HCT116 (cell line): ENCODE measurements at regions not wholly inside any gene's neighbourhood (a gene's known extent, or its start where the extent isn't known, plus 50 kb on each side); places are given as distances from the start of the nearest gene placed in this dataset.

Source experiments
- ATAC-seq: fragments of 200-7000 bp; cut with Tn5 transposase; 2 replicates; pipeline ENCODE4 v1.9.1; 2020; ENCODE audit warnings: mild to moderate bottlenecking, moderate library complexity
- BruUV-seq: library from RNA; stranded (reverse); fragments of 400-500 nt; replicated peaks from 2 replicates; lab custom pipeline; 2021; lab: Mats Ljungman, UMichigan
- CTCF ChIA-PET: fragments of 300-600 bp; sonication (Branson Sonifier 250); formaldehyde crosslinking; loops from one replicate; lab custom pipeline; 2021; ENCODE audit warnings: antibody characterized with exemption; lab: Charles Lee
- POLR2A ChIA-PET: fragments of 300-600, 350-600 bp; sonication (Branson Sonifier 250); formaldehyde crosslinking; loops from one replicate; lab custom pipeline; 2021; ENCODE audit warnings: antibody characterized with exemption; lab: Charles Lee
- RAD21 ChIA-PET, 2 experiments: fragments of 300-600 bp; sonication (Branson Sonifier 250); formaldehyde crosslinking; loops; one replicate each; lab custom pipeline; 2023; ENCODE audit warnings: low total read pairs in 2 of 2; ENCODE audit not compliant: uncharacterized antibody in 2 of 2, unreplicated experiment in 2 of 2, low non-redundant PET in 1 of 2; lab: Charles Lee
- DNase-seq: peaks from one replicate; pipeline ENCODE4 v3.0.0-alpha.2; 2010; ENCODE audit warnings: low read depth, low spot score
- H2AFZ ChIP-seq: fragments of 200-600 bp; shearing (Covaris generic), sonication (generic); 2 replicates; pipeline ENCODE4 v1.6.1; 2017; ENCODE audit warnings: low read depth, mixed run types, mixed read lengths, antibody characterized with exemption, low read length; ENCODE audit not compliant: poor library complexity, severe bottlenecking
- H3K27ac ChIP-seq: 2 replicates; pipeline ENCODE4 v1.5.1; 2012; ENCODE audit warnings: low read depth, low read length
- H3K27me3 ChIP-seq: fragments of 200-600 bp; sonication (generic); 2 replicates; pipeline ENCODE4 v1.6.1; 2016; ENCODE audit warnings: mixed run types, low read length, mixed read lengths; ENCODE audit not compliant: insufficient read depth
- H3K36me3 ChIP-seq, 2 experiments: fragments of 200-500 bp in 1 of 2; fragments of 200-600 bp in 1 of 2; sonication (Bioruptor generic) in 1 of 2; sonication (generic) in 1 of 2; 2 replicates each; pipeline versions ENCODE4 v1.5.1 to v1.6.1; 2014 to 2016; ENCODE audit warnings: low read length in 2 of 2, inconsistent platforms in 1 of 2, mixed read lengths in 1 of 2, mixed run types in 1 of 2; ENCODE audit not compliant: insufficient read depth in 2 of 2, control insufficient read depth in 1 of 2
- H3K4me1 ChIP-seq, 2 experiments: fragments of 200-600 bp in 1 of 2; sonication (generic) in 1 of 2; 2 replicates each; pipeline versions ENCODE4 v1.5.1 to v1.6.1; 2012 to 2017; ENCODE audit warnings: low read length in 2 of 2, inconsistent platforms in 1 of 2, mild to moderate bottlenecking in 1 of 2, mixed read lengths in 1 of 2, mixed run types in 1 of 2, moderate library complexity in 1 of 2; ENCODE audit not compliant: insufficient read depth in 2 of 2, control insufficient read depth in 1 of 2
- H3K4me2 ChIP-seq: fragments of 200-600 bp; sonication (generic); 2 replicates; pipeline ENCODE4 v1.6.1; 2017; ENCODE audit warnings: mixed run types, low read length, mixed read lengths
- H3K4me3 ChIP-seq, 2 experiments: fragments of 200-600 bp in 1 of 2; sonication (generic) in 1 of 2; replicated peaks in 1 of 2; 2 replicates each; pipeline ENCODE4 v1.5.1; 2011 to 2016; ENCODE audit warnings: low read length in 2 of 2, control low read depth in 1 of 2, low read depth in 1 of 2, mild to moderate bottlenecking in 1 of 2, mixed read lengths in 1 of 2, mixed run types in 1 of 2
- H3K79me2 ChIP-seq: fragments of 200-600 bp; sonication (generic); 2 replicates; pipeline ENCODE4 v1.6.1; 2017; ENCODE audit warnings: mild to moderate bottlenecking, mixed run types, low read length, moderate library complexity, mixed read lengths; ENCODE audit not compliant: insufficient read depth
- H3K9ac ChIP-seq: fragments of 200-600 bp; sonication (generic); 2 replicates; pipeline ENCODE4 v1.6.1; 2016; ENCODE audit warnings: low read length, mixed read lengths
- H3K9me2 ChIP-seq: fragments of 200-600 bp; sonication (generic), shearing (Covaris generic); 2 replicates; pipeline ENCODE4 v1.6.1; 2017; ENCODE audit warnings: mixed run types, mild to moderate bottlenecking, moderate library complexity; ENCODE audit not compliant: insufficient read depth
- H3K9me3 ChIP-seq, 2 experiments: fragments of 200-500 bp in 1 of 2; fragments of 200-600 bp in 1 of 2; sonication (Bioruptor generic) in 1 of 2; sonication (generic) in 1 of 2; 2 replicates each; pipeline ENCODE4 v1.6.1; 2014 to 2017; ENCODE audit warnings: low read length in 2 of 2, mixed read lengths in 2 of 2, inconsistent platforms in 1 of 2, low read depth in 1 of 2, mild to moderate bottlenecking in 1 of 2, mixed run types in 1 of 2, moderate library complexity in 1 of 2; ENCODE audit not compliant: control insufficient read depth in 1 of 2, insufficient read depth in 1 of 2
- H4K20me1 ChIP-seq: fragments of 200-600 bp; sonication (generic), shearing (Covaris generic); 2 replicates; pipeline ENCODE4 v1.6.1; 2017; ENCODE audit warnings: mixed run types, mild to moderate bottlenecking, moderate library complexity; ENCODE audit not compliant: insufficient read depth
- EZH2phosphoT487 ChIP-seq: fragments of 200-600 bp; IDR thresholded peaks from 2 replicates; pipeline ENCODE4 v1.6.1; 2018; ENCODE audit warnings: antibody characterized with exemption, borderline replicate concordance
- JUND ChIP-seq: IDR thresholded peaks from 2 replicates; pipeline ENCODE4 v1.6.1; 2012
- RAD21 ChIP-seq: IDR thresholded peaks from 2 replicates; pipeline ENCODE4 v1.6.1; 2012; ENCODE audit warnings: low read depth, mild to moderate bottlenecking
- SIN3A ChIP-seq: IDR thresholded peaks from 2 replicates; pipeline ENCODE4 v1.6.1; 2012; ENCODE audit warnings: low read depth
- SP1 ChIP-seq: IDR thresholded peaks from 2 replicates; pipeline ENCODE4 v1.6.1; 2012; ENCODE audit warnings: low read depth
- SRF ChIP-seq: IDR thresholded peaks from 2 replicates; pipeline ENCODE4 v1.6.1; 2012; ENCODE audit warnings: low read depth
- TCF7L2 ChIP-seq: IDR thresholded peaks from 2 replicates; pipeline ENCODE4 v1.7.0; 2011; ENCODE audit warnings: borderline replicate concordance, inconsistent platforms; ENCODE audit not compliant: insufficient read depth, insufficient read length; ENCODE audit errors: extremely low read depth
- intact Hi-C: fragments of 100-400 bp; cut with micrococcal nuclease; formaldehyde crosslinking; loops from 2 replicates; pipeline ENCODE4 v1.10.0; 2022
- TF ChIP-seq, protein P1 (sequence below): IDR thresholded peaks from 2 replicates; pipeline ENCODE4 v1.6.1; 2011; ENCODE audit warnings: mild to moderate bottlenecking, low read length, moderate library complexity; ENCODE audit not compliant: insufficient replicate concordance; ENCODE audit errors: extremely low read depth
- TF ChIP-seq, protein P2 (sequence below): IDR thresholded peaks from 2 replicates; pipeline ENCODE4 v1.6.1; 2012; ENCODE audit warnings: low read depth

DNA sequence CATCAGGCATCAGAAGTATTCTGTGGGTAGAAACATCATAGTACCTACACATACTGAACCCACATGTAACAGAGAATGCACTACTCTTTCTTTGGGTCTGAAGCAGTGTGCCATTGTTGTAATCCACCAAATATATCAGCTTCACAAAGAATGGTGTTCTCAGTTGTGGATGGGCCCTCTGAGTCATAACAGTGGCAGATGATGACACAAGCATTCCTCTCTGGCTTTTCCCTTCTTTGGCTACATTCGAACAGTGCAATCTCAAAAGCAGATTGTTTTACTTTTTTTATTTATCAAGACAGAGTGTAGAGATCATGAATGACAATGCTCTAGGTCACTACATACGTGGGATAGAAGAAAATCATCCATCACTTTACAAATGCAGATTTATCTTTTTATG is 247.2 kb upstream of the EPHA5 start:
- Histone ChIP-seq H3K9ac (no peak overlapping the region), H4K20me1 (no peaks in the 10 kb centered on the region), H3K9me3 (peaks cover 10 to 23% of the 10 kb centered on the region in 2 experiments; a peak in 2 of 4 replicates), H3K4me1 (no peaks in the 10 kb centered on the region), H3K4me3 (no peak overlapping the region), H3K4me2 (no peak overlapping the region), H3K79me2 (no peaks in the 10 kb centered on the region), H3K36me3 (no peaks in the 10 kb centered on the region), H3K27me3 (no peaks in the 10 kb centered on the region), H3K27ac (no peak overlapping the region), H3K9me2 (no peaks in the 10 kb centered on the region), H2AFZ (no peak overlapping the region)
- ChIA-PET POLR2A (no interaction called here), CTCF (no interaction called here), RAD21 (no interaction called here)
- no peak for ATAC-seq
- TF ChIP-seq SRF: no peak
- TF ChIP-seq SP1: no peak
- TF ChIP-seq, protein P1, sequence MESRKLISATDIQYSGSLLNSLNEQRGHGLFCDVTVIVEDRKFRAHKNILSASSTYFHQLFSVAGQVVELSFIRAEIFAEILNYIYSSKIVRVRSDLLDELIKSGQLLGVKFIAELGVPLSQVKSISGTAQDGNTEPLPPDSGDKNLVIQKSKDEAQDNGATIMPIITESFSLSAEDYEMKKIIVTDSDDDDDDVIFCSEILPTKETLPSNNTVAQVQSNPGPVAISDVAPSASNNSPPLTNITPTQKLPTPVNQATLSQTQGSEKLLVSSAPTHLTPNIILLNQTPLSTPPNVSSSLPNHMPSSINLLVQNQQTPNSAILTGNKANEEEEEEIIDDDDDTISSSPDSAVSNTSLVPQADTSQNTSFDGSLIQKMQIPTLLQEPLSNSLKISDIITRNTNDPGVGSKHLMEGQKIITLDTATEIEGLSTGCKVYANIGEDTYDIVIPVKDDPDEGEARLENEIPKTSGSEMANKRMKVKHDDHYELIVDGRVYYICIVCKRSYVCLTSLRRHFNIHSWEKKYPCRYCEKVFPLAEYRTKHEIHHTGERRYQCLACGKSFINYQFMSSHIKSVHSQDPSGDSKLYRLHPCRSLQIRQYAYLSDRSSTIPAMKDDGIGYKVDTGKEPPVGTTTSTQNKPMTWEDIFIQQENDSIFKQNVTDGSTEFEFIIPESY: no peak
- no peak for TF ChIP-seq TCF7L2
- TF ChIP-seq EZH2phosphoT487: no peak
- no peak for TF ChIP-seq JUND
- no peak for TF ChIP-seq SIN3A
- no peak for TF ChIP-seq RAD21
- TF ChIP-seq, protein P2, sequence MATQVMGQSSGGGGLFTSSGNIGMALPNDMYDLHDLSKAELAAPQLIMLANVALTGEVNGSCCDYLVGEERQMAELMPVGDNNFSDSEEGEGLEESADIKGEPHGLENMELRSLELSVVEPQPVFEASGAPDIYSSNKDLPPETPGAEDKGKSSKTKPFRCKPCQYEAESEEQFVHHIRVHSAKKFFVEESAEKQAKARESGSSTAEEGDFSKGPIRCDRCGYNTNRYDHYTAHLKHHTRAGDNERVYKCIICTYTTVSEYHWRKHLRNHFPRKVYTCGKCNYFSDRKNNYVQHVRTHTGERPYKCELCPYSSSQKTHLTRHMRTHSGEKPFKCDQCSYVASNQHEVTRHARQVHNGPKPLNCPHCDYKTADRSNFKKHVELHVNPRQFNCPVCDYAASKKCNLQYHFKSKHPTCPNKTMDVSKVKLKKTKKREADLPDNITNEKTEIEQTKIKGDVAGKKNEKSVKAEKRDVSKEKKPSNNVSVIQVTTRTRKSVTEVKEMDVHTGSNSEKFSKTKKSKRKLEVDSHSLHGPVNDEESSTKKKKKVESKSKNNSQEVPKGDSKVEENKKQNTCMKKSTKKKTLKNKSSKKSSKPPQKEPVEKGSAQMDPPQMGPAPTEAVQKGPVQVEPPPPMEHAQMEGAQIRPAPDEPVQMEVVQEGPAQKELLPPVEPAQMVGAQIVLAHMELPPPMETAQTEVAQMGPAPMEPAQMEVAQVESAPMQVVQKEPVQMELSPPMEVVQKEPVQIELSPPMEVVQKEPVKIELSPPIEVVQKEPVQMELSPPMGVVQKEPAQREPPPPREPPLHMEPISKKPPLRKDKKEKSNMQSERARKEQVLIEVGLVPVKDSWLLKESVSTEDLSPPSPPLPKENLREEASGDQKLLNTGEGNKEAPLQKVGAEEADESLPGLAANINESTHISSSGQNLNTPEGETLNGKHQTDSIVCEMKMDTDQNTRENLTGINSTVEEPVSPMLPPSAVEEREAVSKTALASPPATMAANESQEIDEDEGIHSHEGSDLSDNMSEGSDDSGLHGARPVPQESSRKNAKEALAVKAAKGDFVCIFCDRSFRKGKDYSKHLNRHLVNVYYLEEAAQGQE: no peak
- no TSS peak for BruUV-seq
- intact Hi-C loops: no loop called here
- DNase-seq: no peak
